Activated T-cell treated with anti-CD3 and anti-CD28 coated beads, Interleukin-2, amount 50 U/mL, for 1 hour (primary cell): ENCODE measurements at regions not wholly inside any gene's neighbourhood (a gene's known extent, or its start where the extent isn't known, plus 50 kb on each side); places are given as distances from the start of the nearest gene placed in this dataset.
"Not testable (repeated sequence)": the region's sequence is repeated elsewhere in the genome, so short reads cannot be mapped to it uniquely, and the experiment has no call there.

Experiments used
- DNase-seq: peaks from one replicate; pipeline ENCODE4 v3.0.0-alpha.2; 2020

DNA sequence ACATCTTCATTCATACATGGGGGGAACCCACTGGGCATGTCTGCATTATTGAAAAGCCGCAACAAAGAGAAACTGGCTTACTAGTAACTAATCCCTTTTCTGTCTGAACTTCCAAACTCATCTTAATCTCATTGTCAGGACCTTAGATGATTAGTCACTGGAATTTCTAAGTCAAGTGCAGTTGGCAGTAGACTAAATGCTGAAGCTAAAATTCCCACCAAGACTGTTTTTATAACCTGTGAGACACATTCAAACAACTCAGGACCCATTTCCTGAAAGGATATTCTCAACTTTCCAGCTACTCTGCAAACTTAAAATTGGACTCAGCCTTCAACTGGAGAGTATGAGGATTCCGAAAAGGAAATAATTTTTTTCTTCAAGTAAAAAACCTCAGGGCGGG is 94.8 kb upstream of the SCAF8 start:
- no peak for DNase-seq

DNA sequence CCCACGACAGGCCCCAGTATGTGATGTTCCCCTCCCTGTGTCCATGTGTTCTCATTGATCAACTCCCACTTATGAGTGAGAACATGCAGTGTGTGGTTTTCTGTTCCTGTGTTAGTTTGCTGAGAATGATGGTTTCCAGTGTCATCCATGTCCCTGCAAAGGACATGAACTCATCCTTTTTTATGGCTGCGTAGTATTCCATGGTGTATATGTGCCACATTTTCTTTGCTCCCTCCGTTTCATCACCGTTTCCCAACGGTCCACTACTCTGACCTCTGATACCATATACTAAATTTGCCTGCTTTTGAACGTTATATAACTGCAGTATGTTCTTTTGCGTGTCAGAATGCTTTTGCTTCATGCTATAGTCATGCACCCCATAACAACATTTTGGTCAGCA is 94.0 kb upstream of the SCAF8 start:
- DNase-seq = not testable (repeated sequence)

- no peak for DNase-seq
These were observed 84.9 kb upstream of the SCAF8 start for GRCh38 chr6:154648188-154648887.

DNA sequence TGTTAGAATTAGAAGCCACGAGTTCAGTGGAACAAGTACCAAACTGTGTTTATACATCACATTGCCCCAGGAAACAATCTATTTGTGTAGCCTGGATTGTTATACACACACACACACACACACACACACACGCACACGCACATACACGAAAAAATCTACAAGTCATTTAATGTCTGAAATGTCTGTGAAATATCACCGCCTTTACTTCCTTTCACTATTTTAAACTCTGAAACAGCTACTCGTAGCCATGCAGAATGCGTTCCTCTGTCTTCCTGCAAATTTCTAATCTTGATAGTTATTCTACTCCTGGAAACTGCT is 84.4 kb upstream of the SCAF8 start:
- no peak for DNase-seq

DNA sequence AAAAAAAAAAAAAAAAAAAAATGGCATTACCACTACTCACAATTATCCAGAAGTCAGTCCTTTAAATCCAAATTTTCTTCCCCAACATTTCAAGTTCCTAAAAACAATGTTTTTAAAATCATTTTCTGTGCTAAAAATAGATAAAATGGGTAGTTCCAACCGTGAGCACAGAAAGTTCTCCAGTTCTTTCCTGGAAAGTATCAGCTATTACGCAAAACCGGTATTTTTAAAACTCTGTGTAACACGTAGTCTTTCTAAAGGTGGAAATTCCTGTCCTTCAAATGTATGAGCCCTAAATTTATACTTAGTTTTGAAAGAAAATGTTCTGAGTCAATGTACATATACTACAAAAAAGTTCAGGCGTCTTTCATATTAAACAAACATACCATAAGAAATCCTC is 83.5 kb upstream of the SCAF8 start:
- no peak for DNase-seq

GRCh38 chr6:154650351-154650750 is 82.9 kb upstream of the SCAF8 start:
- DNase-seq = no peak

GRCh38 chr6:154651656-154652055 is 81.6 kb upstream of the SCAF8 start:
- no peak for DNase-seq

GRCh38 chr6:154653385-154653784 is 79.8 kb upstream of the SCAF8 start:
- no peak for DNase-seq

DNA sequence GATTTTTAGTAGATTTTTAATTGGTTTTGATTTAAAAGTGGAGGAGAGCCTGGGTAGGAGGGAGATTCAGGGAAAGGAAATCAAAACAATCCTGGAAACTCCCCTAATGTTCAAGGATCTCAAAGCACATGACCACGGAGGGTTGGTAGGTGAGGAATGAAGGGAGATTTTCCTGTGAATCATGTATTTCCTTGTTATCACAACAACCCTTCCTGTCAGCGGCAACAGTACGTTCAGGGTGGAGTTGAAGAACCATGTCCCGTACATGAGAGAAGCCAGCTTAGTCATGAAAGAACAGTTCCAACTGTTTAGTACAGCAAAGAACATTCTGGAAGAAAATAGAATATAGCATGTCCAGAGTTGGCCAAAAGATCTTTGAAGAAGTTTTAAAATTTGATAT is 79.4 kb upstream of the SCAF8 start:
- DNase-seq = no peak

- DNase-seq = no peak
These were observed 76.6 kb upstream of the SCAF8 start for GRCh38 chr6:154656660-154657059.

DNA sequence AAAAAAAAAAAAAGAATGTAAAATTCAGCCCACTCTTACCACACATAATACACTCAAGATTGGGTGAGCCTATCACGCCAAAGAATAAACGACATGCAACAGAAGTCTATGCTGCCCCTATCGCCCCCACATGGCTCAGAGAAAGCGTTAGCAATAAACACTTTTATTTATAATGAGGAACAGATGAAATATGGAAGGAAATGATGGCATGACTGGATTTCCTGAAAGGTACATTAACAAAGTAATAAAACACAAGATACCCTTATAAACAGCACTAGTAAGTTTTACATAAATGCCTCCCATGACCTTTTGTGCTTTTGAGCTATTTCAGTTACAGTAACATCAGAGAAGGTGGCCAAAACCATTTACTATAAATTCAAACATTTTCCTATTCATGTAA is 71.4 kb upstream of the SCAF8 start:
- no peak for DNase-seq

DNA sequence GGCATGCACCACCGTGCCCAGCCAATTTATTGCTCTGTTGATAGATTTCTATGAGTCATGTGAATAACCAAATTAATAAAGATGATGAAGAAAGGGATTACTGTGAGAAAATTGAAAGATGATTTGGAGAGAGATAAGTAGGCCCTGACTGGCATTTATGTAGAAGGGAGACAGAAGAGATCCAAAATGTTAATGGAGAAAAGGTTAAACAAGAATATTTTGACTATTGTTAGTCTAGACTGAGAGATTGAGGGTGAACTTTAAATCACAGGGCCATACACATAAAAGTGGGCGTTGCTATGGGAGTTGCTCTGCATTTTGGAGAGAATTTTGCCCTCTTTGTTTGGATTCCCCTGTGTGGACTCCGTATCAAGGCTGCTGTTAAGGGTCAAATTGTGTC is 68.9 kb upstream of the SCAF8 start:
- no peak for DNase-seq

- DNase-seq = no peak
These were observed 65.1 kb upstream of the SCAF8 start for GRCh38 chr6:154668156-154668555.

- no peak for DNase-seq
These were observed 61.1 kb upstream of the SCAF8 start for GRCh38 chr6:154672086-154672485.

DNA sequence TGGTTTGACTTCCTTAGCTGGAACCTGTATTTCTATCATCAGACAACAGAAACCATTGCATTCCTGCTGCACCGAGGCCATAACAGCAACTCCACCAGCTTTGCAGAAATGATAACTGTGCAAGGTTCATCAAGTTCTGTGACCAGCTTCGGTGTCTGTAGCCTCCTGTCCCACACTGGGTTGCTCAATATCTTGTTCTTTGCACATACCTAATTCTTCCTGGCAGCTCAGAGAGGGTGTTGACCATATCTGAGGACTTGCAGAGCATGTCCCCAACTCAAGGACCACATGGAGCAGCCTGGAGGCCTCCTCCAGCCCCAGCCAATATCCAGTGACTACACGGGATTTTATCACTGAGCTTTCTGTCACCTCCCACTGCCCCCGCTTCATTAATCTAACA is 59.3 kb upstream of the SCAF8 start:
- DNase-seq = no peak

- DNase-seq = peak; percentile 81
These were observed 57.6 kb upstream of the SCAF8 start for GRCh38 chr6:154675602-154676088.

- DNase-seq = no peak
These were observed 50.5 kb upstream of the SCAF8 start for GRCh38 chr6:154682633-154683125.
